H9 (cell line): ENCODE measurements at regions not wholly inside any gene's neighbourhood (a gene's known extent, or its start where the extent isn't known, plus 50 kb on each side); places are given as distances from the start of the nearest gene placed in this dataset.

Experiments
- DNase-seq: peaks from one replicate; pipeline ENCODE4 v3.0.0-alpha.2; 2017
- H2AFZ ChIP-seq: one replicate; pipeline ENCODE4 v1.6.1; 2013; ENCODE audit warnings: mild to moderate bottlenecking, low read length, control low read depth, moderate library complexity
- H2AK5ac ChIP-seq: 2 replicates; pipeline ENCODE4 v1.6.1; 2013; ENCODE audit warnings: low read length, control low read depth, mixed read lengths; ENCODE audit not compliant: insufficient read length
- H2BK120ac ChIP-seq: one replicate; pipeline ENCODE4 v1.6.1; 2013; ENCODE audit warnings: low read depth, mild to moderate bottlenecking, low read length, control low read depth, inconsistent platforms; ENCODE audit not compliant: poor library complexity, severe bottlenecking
- H2BK12ac ChIP-seq: 2 replicates; pipeline ENCODE4 v1.6.1; 2013; ENCODE audit warnings: low read length, control low read depth, mixed read lengths, low read depth; ENCODE audit not compliant: insufficient read length
- H2BK15ac ChIP-seq: 2 replicates; pipeline ENCODE4 v1.6.1; 2013; ENCODE audit warnings: low read depth, low read length, control low read depth
- H2BK20ac ChIP-seq: one replicate; pipeline ENCODE4 v1.6.1; 2013; ENCODE audit warnings: low read depth, mild to moderate bottlenecking, low read length, control low read depth, inconsistent platforms; ENCODE audit not compliant: poor library complexity, severe bottlenecking
- H2BK5ac ChIP-seq: 2 replicates; pipeline ENCODE4 v1.6.1; 2013; ENCODE audit warnings: low read length, control low read depth, mixed read lengths; ENCODE audit not compliant: insufficient read length
- H3K14ac ChIP-seq: 2 replicates; pipeline ENCODE4 v1.6.1; 2013; ENCODE audit warnings: low read length, control low read depth; ENCODE audit not compliant: insufficient read depth
- H3K18ac ChIP-seq: 2 replicates; pipeline ENCODE4 v1.6.1; 2013; ENCODE audit warnings: low read depth, mild to moderate bottlenecking, mixed read lengths, low read length, control low read depth; ENCODE audit not compliant: insufficient read length
- H3K23ac ChIP-seq: 2 replicates; pipeline ENCODE4 v1.6.1; 2013; ENCODE audit warnings: low read length, control low read depth, mixed read lengths, low read depth; ENCODE audit not compliant: insufficient read length
- H3K23me2 ChIP-seq: 2 replicates; pipeline ENCODE4 v1.6.1; 2013; ENCODE audit warnings: low read depth, mild to moderate bottlenecking, mixed read lengths, low read length, control low read depth; ENCODE audit not compliant: insufficient read length, poor library complexity, severe bottlenecking
- H3K27ac ChIP-seq: 2 replicates; pipeline ENCODE4 v1.5.1; 2013; ENCODE audit warnings: low read length, control low read depth, mixed read lengths, low read depth; ENCODE audit not compliant: insufficient read length
- H3K27me3 ChIP-seq: 2 replicates; pipeline ENCODE4 v1.6.1; 2013; ENCODE audit warnings: low read length, control low read depth, inconsistent platforms; ENCODE audit not compliant: insufficient read depth
- H3K4ac ChIP-seq: 2 replicates; pipeline ENCODE4 v1.6.1; 2013; ENCODE audit warnings: low read depth, mild to moderate bottlenecking, control low read depth, inconsistent platforms, low read length, moderate library complexity
- H3K4me1 ChIP-seq: 2 replicates; pipeline ENCODE4 v1.6.1; 2013; ENCODE audit warnings: low read length, control low read depth, inconsistent platforms; ENCODE audit not compliant: insufficient read depth
- H3K4me2 ChIP-seq: 2 replicates; pipeline ENCODE4 v1.6.1; 2013; ENCODE audit warnings: low read length, control low read depth, mixed read lengths; ENCODE audit not compliant: insufficient read length, insufficient read depth
- H3K56ac ChIP-seq: 2 replicates; pipeline ENCODE4 v1.6.1; 2013; ENCODE audit warnings: low read depth, mild to moderate bottlenecking, mixed read lengths, low read length, control low read depth; ENCODE audit not compliant: insufficient read length
- H3K79me1 ChIP-seq: 2 replicates; pipeline ENCODE4 v1.6.1; 2013; ENCODE audit warnings: low read depth, mild to moderate bottlenecking, moderate library complexity, low read length, control low read depth, inconsistent platforms; ENCODE audit not compliant: insufficient read depth, poor library complexity, severe bottlenecking
- H3K79me2 ChIP-seq: 2 replicates; pipeline ENCODE4 v1.6.1; 2013; ENCODE audit warnings: low read length, control low read depth, inconsistent platforms; ENCODE audit not compliant: insufficient read depth
- H3K9ac ChIP-seq: 2 replicates; pipeline ENCODE4 v1.6.1; 2013; ENCODE audit warnings: low read length, control low read depth, mixed read lengths; ENCODE audit not compliant: insufficient read length; ENCODE audit errors: extremely low read depth
- H3K9me3 ChIP-seq: one replicate; pipeline ENCODE4 v1.6.1; 2013; ENCODE audit warnings: low read depth, low read length, inconsistent platforms; ENCODE audit not compliant: control insufficient read depth
- H3T11ph ChIP-seq: one replicate; pipeline ENCODE4 v1.6.1; 2013; ENCODE audit warnings: mild to moderate bottlenecking, low read length, control low read depth, inconsistent platforms
- H4K20me1 ChIP-seq: one replicate; pipeline ENCODE4 v1.6.1; 2013; ENCODE audit not compliant: control insufficient read depth, insufficient read length, insufficient read depth
- H4K5ac ChIP-seq: 2 replicates; pipeline ENCODE4 v1.6.1; 2013; ENCODE audit warnings: low read depth, mild to moderate bottlenecking, mixed read lengths, low read length, control low read depth; ENCODE audit not compliant: insufficient read length
- H4K8ac ChIP-seq: replicated peaks from 2 replicates; pipeline ENCODE4 v1.6.1; 2013; ENCODE audit warnings: low read length, control low read depth, mixed read lengths, low read depth; ENCODE audit not compliant: insufficient read length
- H4K91ac ChIP-seq: 2 replicates; pipeline ENCODE4 v1.6.1; 2013; ENCODE audit warnings: low read depth, mild to moderate bottlenecking, moderate library complexity, mixed read lengths, low read length, control low read depth; ENCODE audit not compliant: insufficient read length
- H3K27ac Mint-ChIP-seq, 3 experiments: 2 replicates in 2 of 3; 3 replicates in 1 of 3; pipeline ENCODE4 v1.8.0; 2020 to 2021; ENCODE audit warnings: mixed read lengths in 3 of 3, mild to moderate bottlenecking in 1 of 3, moderate library complexity in 1 of 3
- H3K27me3 Mint-ChIP-seq: 2 replicates; pipeline ENCODE4 v1.8.0; 2021; ENCODE audit warnings: low read depth, mild to moderate bottlenecking, moderate library complexity, mixed read lengths
- H3K36me3 Mint-ChIP-seq, 3 experiments: 2 replicates in 2 of 3; 3 replicates in 1 of 3; pipeline ENCODE4 v1.8.0; 2020 to 2021; ENCODE audit warnings: low read depth in 3 of 3, mixed read lengths in 3 of 3; ENCODE audit not compliant: insufficient read depth in 1 of 3
- H3K4me1 Mint-ChIP-seq, 2 experiments: 2 replicates each; pipeline ENCODE4 v1.8.0; 2020; ENCODE audit warnings: mixed read lengths in 2 of 2
- H3K4me3 Mint-ChIP-seq, 2 experiments: 2 replicates in 1 of 2; 3 replicates in 1 of 2; pipeline ENCODE4 v1.8.0; 2020 to 2021; ENCODE audit warnings: mild to moderate bottlenecking in 2 of 2, mixed read lengths in 2 of 2, moderate library complexity in 1 of 2
- H3K9me3 Mint-ChIP-seq, 2 experiments: 2 replicates in 1 of 2; 3 replicates in 1 of 2; pipeline ENCODE4 v1.8.0; 2020; ENCODE audit warnings: mild to moderate bottlenecking in 2 of 2, mixed read lengths in 2 of 2, moderate library complexity in 1 of 2
- CTCF ChIP-seq: fragments of 200-600 bp; sonication (generic); conservative IDR thresholded peaks from 3 replicates; pipeline ENCODE4 v1.8.0; 2021; ENCODE audit warnings: antibody characterized with exemption, mild to moderate bottlenecking
- WGBS: extraction: QIAGEN DNeasy Blood & Tissue Kit; methylation state at CpG from one replicate; pipeline ENCODE4 v1.1.7; 2013; ENCODE audit warnings: missing lambda C conversion rate, low lambda C conversion rate, mixed read lengths; ENCODE audit not compliant: insufficient read length; ENCODE audit errors: extremely low coverage; 5-methylcytosine and 5-hydroxymethylcytosine counted together

- Histone ChIP-seq H2BK5ac (no peak overlapping the region), H3K27ac (no peak overlapping the region), H4K91ac (no peak overlapping the region), H3K14ac (no peak overlapping the region), H3T11ph (no peak overlapping the region), H3K4ac (no peak overlapping the region), H3K23ac (no peak overlapping the region), H4K5ac (no peak overlapping the region), H3K79me2 (no peaks in the 10 kb centered on the region), H3K4me2 (no peak overlapping the region), H3K56ac (no peak overlapping the region), H2AK5ac (no peak overlapping the region), H2BK15ac (no peak overlapping the region), H4K8ac (no peak overlapping the region), H3K9me3 (no peaks in the 10 kb centered on the region), H3K23me2 (no peaks in the 10 kb centered on the region), H4K20me1 (no peaks in the 10 kb centered on the region), H2BK12ac (no peak overlapping the region), H3K4me1 (peaks cover 23% of the 10 kb centered on the region), H2AFZ (no peak overlapping the region), H3K9ac (no peak overlapping the region), H2BK20ac (no peak overlapping the region), H2BK120ac (no peak overlapping the region), H3K18ac (no peak overlapping the region), H3K79me1 (no peaks in the 10 kb centered on the region), H3K27me3 (no peaks in the 10 kb centered on the region)
- H3K9me3 Mint-ChIP-seq: peaks cover 0 to 2% of the 10 kb centered on the region in 2 experiments; a peak in 2 of 5 replicates
- DNase-seq: no peak
- H3K4me3 Mint-ChIP-seq: no peak overlapping the region
- no CpG with 5 or more reads among the region's 6 CpGs for whole genome bisulfite sequencing
- H3K27ac Mint-ChIP-seq: no peak overlapping the region; a peak in 1 of 7 replicates
- TF ChIP-seq CTCF: no peak
- peaks cover 48 to 56% of the 10 kb centered on the region in 2 experiments for H3K4me1 Mint-ChIP-seq
- H3K36me3 Mint-ChIP-seq: peaks cover 0 to 4% (median 1%) of the 10 kb centered on the region in 3 experiments; a peak in 3 of 7 replicates
- peaks cover 7% of the 10 kb centered on the region for H3K27me3 Mint-ChIP-seq
Observed at GRCh38 chr2:221705185-221705877, 133.2 kb upstream of the EPHA4 start.
